BE2C (cell line): ENCODE measurements at regions not wholly inside any gene's neighbourhood (a gene's known extent, or its start where the extent isn't known, plus 50 kb on each side); places are given as distances from the start of the nearest gene placed in this dataset.

Experiments
- DNase-seq: peaks from one replicate; pipeline ENCODE4 v3.0.0-alpha.2; 2020
- H3K27me3 ChIP-seq: fragments of 250-450 bp; sonication (Bioruptor Pico); 2 replicates; pipeline ENCODE4 v1.5.1; 2020; ENCODE audit warnings: mild to moderate bottlenecking
- H3K36me3 ChIP-seq: fragments of 250-450 bp; sonication (Bioruptor Pico); 2 replicates; pipeline ENCODE4 v1.5.1; 2020; ENCODE audit warnings: mild to moderate bottlenecking
- H3K4me1 ChIP-seq: fragments of 250-450 bp; sonication (Bioruptor Pico); 2 replicates; pipeline ENCODE4 v1.5.1; 2020
- H3K4me3 ChIP-seq: 2 replicates; pipeline ENCODE4 v1.5.1; 2011; ENCODE audit warnings: low read depth, low read length
- H3K9me3 ChIP-seq: fragments of 250-450 bp; sonication (Bioruptor Pico); 2 replicates; pipeline ENCODE4 v1.5.1; 2020
- TF ChIP-seq, protein P1 (sequence below): IDR thresholded peaks from 2 replicates; pipeline ENCODE4 v1.5.1; 2012; ENCODE audit warnings: mild to moderate bottlenecking, low read depth, low read length

DNA sequence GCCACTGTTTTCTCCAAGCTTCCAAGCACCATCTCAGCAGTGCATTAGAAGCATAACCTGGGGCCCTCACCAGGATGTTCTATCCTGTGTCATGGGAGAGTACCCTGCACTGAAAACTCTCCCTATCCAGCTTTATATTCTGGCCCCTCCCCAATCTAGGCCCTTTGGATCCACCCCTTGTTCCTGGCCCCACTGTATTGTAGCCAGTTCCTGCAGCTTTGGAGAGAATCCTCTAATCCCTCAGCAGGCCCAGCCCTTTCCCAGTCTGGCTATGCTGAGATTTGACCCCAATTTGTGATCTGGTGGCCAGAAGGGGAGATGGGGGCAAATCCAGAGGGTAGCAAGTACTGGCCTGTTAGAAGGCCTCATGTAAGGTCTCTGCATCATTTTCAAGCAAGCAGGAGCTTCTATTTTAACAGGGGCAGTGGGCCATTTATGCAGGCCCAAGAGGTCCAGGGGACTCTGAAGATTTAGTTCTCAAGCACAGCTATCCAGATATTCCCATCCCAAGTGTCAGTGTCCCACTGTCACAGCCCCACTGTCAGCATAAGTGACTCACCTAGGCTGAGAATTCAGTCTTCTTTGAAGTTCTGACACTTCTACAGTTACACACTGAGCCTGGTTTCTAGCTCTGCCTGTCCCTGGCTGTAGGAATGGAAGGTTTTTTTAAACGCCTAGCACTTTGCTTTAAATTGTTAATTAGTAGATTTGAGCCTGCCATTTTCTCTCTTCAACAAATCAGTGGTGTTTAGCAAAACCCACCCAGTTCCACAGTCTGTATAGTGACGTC is 589.5 kb upstream of the CADM1 start:
- H3K36me3 ChIP-seq: no peaks in the 10 kb centered on the region
- peaks cover under 1% of the 10 kb centered on the region; the same call in 1 of the 2 replicates for H3K9me3 ChIP-seq
- TF ChIP-seq, protein P1, sequence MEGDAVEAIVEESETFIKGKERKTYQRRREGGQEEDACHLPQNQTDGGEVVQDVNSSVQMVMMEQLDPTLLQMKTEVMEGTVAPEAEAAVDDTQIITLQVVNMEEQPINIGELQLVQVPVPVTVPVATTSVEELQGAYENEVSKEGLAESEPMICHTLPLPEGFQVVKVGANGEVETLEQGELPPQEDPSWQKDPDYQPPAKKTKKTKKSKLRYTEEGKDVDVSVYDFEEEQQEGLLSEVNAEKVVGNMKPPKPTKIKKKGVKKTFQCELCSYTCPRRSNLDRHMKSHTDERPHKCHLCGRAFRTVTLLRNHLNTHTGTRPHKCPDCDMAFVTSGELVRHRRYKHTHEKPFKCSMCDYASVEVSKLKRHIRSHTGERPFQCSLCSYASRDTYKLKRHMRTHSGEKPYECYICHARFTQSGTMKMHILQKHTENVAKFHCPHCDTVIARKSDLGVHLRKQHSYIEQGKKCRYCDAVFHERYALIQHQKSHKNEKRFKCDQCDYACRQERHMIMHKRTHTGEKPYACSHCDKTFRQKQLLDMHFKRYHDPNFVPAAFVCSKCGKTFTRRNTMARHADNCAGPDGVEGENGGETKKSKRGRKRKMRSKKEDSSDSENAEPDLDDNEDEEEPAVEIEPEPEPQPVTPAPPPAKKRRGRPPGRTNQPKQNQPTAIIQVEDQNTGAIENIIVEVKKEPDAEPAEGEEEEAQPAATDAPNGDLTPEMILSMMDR: no peak
- DNase-seq: no peak
- H3K4me3 ChIP-seq: no peak overlapping the region
- H3K4me1 ChIP-seq: no peaks in the 10 kb centered on the region
- H3K27me3 ChIP-seq: no peaks in the 10 kb centered on the region

DNA sequence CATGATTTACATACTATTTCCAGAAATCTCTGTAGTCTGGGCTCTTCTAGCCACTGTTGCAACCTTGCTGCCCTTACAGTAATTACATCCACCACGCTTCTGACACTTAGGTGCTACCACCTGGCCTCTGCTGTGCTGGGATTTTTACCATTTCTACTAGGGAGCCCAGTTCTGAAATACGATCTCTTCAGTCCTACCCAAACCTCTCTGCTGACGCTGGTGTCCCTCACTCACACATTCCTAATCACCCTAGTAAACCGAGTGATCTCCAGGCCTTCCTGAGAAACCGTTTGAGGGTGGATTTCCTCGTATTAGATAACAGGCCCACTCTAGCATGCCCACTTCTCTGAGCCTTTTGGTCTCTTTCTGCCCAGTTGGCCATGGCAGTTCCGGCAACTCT is 588.9 kb upstream of the CADM1 start:
- Histone ChIP-seq H3K4me1 (no peaks in the 10 kb centered on the region), H3K27me3 (no peaks in the 10 kb centered on the region), H3K4me3 (no peak overlapping the region), H3K36me3 (no peaks in the 10 kb centered on the region), H3K9me3 (peaks cover 3% of the 10 kb centered on the region; the same call in 1 of the 2 replicates)
- DNase-seq: no peak
- TF ChIP-seq, protein P1: no peak

DNA sequence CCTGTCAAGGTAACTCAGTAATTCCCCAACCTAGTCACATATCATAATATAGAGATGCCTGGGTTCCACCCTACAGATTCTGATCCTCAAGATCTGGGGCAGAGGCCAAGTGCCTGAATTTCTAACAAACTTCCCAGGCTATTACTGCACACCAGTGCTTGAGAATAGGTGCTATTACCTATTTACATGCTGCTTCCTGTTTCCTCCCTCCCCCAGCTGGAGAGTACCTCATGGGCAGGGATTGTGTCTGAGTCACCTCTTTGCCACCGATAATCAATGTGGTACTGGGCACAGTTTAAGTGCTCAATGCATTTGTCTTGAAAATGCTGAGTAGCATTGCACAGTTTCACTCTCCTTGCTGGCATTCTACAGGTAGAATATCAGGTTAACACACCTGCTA is 582.2 kb upstream of the CADM1 start:
- no peak for DNase-seq
- peaks cover 3% of the 10 kb centered on the region; the same call in 1 of the 2 replicates for H3K9me3 ChIP-seq
- TF ChIP-seq, protein P1: no peak

DNA sequence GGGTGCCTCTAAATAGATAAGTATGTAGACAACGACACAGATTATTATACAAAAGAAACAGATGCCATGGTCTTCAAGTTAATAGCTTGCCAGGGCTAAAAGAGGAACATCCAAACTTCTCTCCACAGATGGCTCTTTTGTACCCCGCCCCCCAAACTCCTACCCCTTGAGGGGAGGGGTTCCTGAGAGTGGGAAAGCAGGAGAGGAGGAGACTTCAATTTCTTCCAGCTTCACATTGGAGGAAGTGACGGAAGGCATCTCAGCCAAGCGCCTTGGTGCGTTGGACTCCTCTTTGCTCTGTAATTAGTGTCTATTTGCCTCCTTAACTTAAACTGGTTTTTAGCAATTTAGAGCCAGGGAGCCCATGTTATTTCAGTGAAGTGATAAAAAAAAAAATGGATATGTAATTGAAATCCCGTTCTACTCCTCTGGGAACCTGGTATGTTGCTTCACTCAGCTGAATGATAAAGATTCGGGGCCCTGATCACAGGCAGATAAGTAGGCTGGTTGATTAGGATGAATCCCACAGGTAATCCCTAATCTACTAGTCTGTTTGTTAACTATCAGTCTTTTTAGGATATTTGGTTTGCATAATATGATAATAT is 580.9 kb upstream of the CADM1 start:
- TF ChIP-seq, protein P1: no peak
- Histone ChIP-seq H3K4me3 (no peak overlapping the region), H3K36me3 (no peaks in the 10 kb centered on the region), H3K4me1 (peaks cover 3% of the 10 kb centered on the region; the same call in 1 of the 2 replicates), H3K9me3 (peaks cover 3% of the 10 kb centered on the region; the same call in 1 of the 2 replicates), H3K27me3 (no peaks in the 10 kb centered on the region)
- no peak for DNase-seq

More for the DNA sequence above, 582.2 kb upstream of the CADM1 start:
- H3K36me3 ChIP-seq: no peaks in the 10 kb centered on the region
- H3K27me3 ChIP-seq: no peaks in the 10 kb centered on the region
- H3K4me3 ChIP-seq: no peak overlapping the region
- peaks cover 3% of the 10 kb centered on the region; the same call in 1 of the 2 replicates for H3K4me1 ChIP-seq

DNA sequence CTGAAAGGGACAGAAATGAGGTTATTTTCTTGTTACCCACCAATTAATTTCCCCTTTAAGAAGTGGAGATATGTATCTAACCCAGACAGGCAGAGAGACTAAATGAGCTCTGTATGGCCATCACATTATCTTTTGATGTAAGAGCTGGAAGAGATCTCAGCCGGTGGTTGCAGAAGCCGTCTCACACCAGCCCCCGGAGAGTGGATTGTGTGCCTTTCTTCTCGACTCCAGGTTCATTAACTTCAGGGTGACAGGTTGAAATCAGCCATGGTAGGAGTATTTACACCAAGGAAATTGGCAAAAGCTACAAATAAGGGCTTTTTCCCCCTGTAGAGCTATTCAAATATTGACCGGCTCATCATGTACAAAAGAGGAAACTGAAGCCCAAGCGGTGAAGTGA is 580.3 kb upstream of the CADM1 start:
- H3K9me3 ChIP-seq: peaks cover 3% of the 10 kb centered on the region; the same call in 1 of the 2 replicates
- peaks cover 3% of the 10 kb centered on the region; the same call in 1 of the 2 replicates for H3K4me1 ChIP-seq
- no peaks in the 10 kb centered on the region for H3K36me3 ChIP-seq
- no peak overlapping the region for H3K4me3 ChIP-seq
- DNase-seq: no peak
- H3K27me3 ChIP-seq: no peaks in the 10 kb centered on the region
- TF ChIP-seq, protein P1: no peak

DNA sequence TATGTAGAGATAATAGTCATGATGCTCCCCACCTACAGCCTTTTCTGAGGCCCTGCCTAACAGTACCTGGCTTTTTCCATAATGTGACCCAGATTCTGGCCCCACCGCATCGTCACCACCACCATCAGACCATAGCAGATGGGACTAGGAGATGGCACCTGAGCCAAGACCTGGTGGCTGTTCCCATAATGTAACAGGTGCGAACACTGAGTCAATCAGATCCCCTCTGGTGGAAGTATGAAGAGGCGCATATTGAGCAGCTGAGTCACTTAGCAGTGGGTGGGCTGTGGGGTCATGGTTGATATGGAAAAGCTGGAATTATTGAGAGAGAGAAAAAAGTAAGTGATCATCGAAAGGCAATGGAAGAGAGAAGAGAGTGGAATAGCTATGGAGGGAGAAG is 578.0 kb upstream of the CADM1 start:
- DNase-seq: no peak
- H3K27me3 ChIP-seq: no peaks in the 10 kb centered on the region
- H3K4me3 ChIP-seq: no peak overlapping the region
- H3K4me1 ChIP-seq: peaks cover 10% of the 10 kb centered on the region; the same call in 1 of the 2 replicates
- TF ChIP-seq, protein P1: no peak
- H3K9me3 ChIP-seq: no peaks in the 10 kb centered on the region
- no peaks in the 10 kb centered on the region for H3K36me3 ChIP-seq
